CD14-positive monocyte (primary cell): ENCODE measurements at regions not wholly inside any gene's neighbourhood (a gene's known extent, or its start where the extent isn't known, plus 50 kb on each side); places are given as distances from the start of the nearest gene placed in this dataset.

Source experiments
- DNase-seq, 3 donors: peaks; one replicate each; pipeline ENCODE4 v3.0.0-alpha.2; 2011 to 2022
- H2AFZ ChIP-seq: 2 replicates; pipeline ENCODE4 v1.6.0; 2012; ENCODE audit warnings: mild to moderate bottlenecking, low read depth, low read length, inconsistent platforms; ENCODE audit not compliant: insufficient read depth, poor library complexity, severe bottlenecking
- H3K27ac ChIP-seq, 2 donors: 1 replicate in 1 of 2; 2 replicates in 1 of 2; pipeline ENCODE4 v1.5.1; 2012 to 2013; ENCODE audit warnings: low read length in 2 of 2, control low read depth in 1 of 2, inconsistent platforms in 1 of 2, low read depth in 1 of 2, mild to moderate bottlenecking in 1 of 2
- H3K27me3 ChIP-seq, 2 donors: one replicate each; pipeline versions ENCODE4 v1.6.0 to v1.6.1; 2011 to 2013; ENCODE audit warnings: low read length in 2 of 2; ENCODE audit not compliant: control insufficient read depth in 2 of 2, insufficient read depth in 2 of 2
- H3K36me3 ChIP-seq, 2 donors: replicated peaks in 1 of 2; 1 replicate in 1 of 2; 2 replicates in 1 of 2; pipeline versions ENCODE4 v1.5.1 to v1.6.1; 2012 to 2013; ENCODE audit warnings: low read length in 2 of 2, control low read depth in 1 of 2, inconsistent platforms in 1 of 2, mild to moderate bottlenecking in 1 of 2; ENCODE audit not compliant: insufficient read depth in 2 of 2, control insufficient read depth in 1 of 2
- H3K4me1 ChIP-seq, 2 donors: 1 replicate in 1 of 2; 2 replicates in 1 of 2; pipeline versions ENCODE4 v1.5.1 to v1.6.1; 2012 to 2013; ENCODE audit warnings: low read length in 2 of 2, control low read depth in 1 of 2, inconsistent platforms in 1 of 2, mild to moderate bottlenecking in 1 of 2, moderate library complexity in 1 of 2; ENCODE audit not compliant: insufficient read depth in 2 of 2, control insufficient read depth in 1 of 2
- H3K4me2 ChIP-seq: replicated peaks from 2 replicates; pipeline ENCODE3; 2012; ENCODE audit warnings: low read length, moderate library complexity, mild to moderate bottlenecking; ENCODE audit not compliant: poor library complexity, severe bottlenecking; ENCODE audit errors: extremely low read depth
- H3K4me3 ChIP-seq, 3 experiments: fragments of 200-600 bp in 1 of 3; sonication (generic) in 1 of 3; replicated peaks in 1 of 3; 1 replicate in 2 of 3; 2 replicates in 1 of 3; pipeline ENCODE4 v1.5.1; 2011 to 2013; ENCODE audit warnings: low read length in 3 of 3, mild to moderate bottlenecking in 3 of 3, control low read depth in 2 of 3, low read depth in 2 of 3, inconsistent platforms in 1 of 3, moderate library complexity in 1 of 3
- H3K79me2 ChIP-seq: 2 replicates; pipeline ENCODE4 v1.6.0; 2012; ENCODE audit warnings: mild to moderate bottlenecking, control low read depth, inconsistent platforms, low read length, moderate library complexity; ENCODE audit not compliant: insufficient read depth
- H3K9ac ChIP-seq: 2 replicates; pipeline ENCODE4 v1.6.0; 2017; ENCODE audit warnings: low read length, mild to moderate bottlenecking; ENCODE audit not compliant: insufficient read depth, poor library complexity, severe bottlenecking
- H3K9me3 ChIP-seq, 2 donors: replicated peaks in 1 of 2; 1 replicate in 1 of 2; 2 replicates in 1 of 2; pipeline versions ENCODE4 v1.5.1 to v1.6.1; 2012 to 2013; ENCODE audit warnings: low read length in 2 of 2, control low read depth in 1 of 2; ENCODE audit not compliant: control insufficient read depth in 1 of 2, insufficient read depth in 1 of 2
- H4K20me1 ChIP-seq: 2 replicates; pipeline ENCODE4 v1.6.0; 2012; ENCODE audit warnings: mild to moderate bottlenecking, low read length, control low read depth, moderate library complexity; ENCODE audit not compliant: insufficient read depth
- H3K27ac Mint-ChIP-seq, 7 donors: one replicate each; pipeline ENCODE4 v1.8.0; 2020; ENCODE audit warnings: mild to moderate bottlenecking in 7 of 7, mixed read lengths in 7 of 7, moderate library complexity in 6 of 7, inconsistent platforms in 2 of 7
- H3K27me3 Mint-ChIP-seq, 3 donors: one replicate each; pipeline ENCODE4 v1.8.0; 2021 to 2022; ENCODE audit warnings: low read depth in 3 of 3, mild to moderate bottlenecking in 3 of 3, mixed read lengths in 3 of 3, moderate library complexity in 3 of 3, inconsistent platforms in 1 of 3
- H3K36me3 Mint-ChIP-seq, 2 donors: one replicate each; pipeline ENCODE4 v1.8.0; 2020; ENCODE audit warnings: mixed read lengths in 2 of 2, inconsistent platforms in 1 of 2, mild to moderate bottlenecking in 1 of 2
- H3K4me1 Mint-ChIP-seq: one replicate; pipeline ENCODE4 v1.8.0; 2020; ENCODE audit warnings: mild to moderate bottlenecking, mixed read lengths
- H3K4me3 Mint-ChIP-seq, 2 donors: one replicate each; pipeline ENCODE4 v1.8.0; 2020; ENCODE audit warnings: mild to moderate bottlenecking in 2 of 2, mixed read lengths in 2 of 2, moderate library complexity in 1 of 2
- H3K9me3 Mint-ChIP-seq, 7 donors: one replicate each; pipeline ENCODE4 v1.8.0; 2020 to 2022; ENCODE audit warnings: mixed read lengths in 7 of 7, mild to moderate bottlenecking in 6 of 7, moderate library complexity in 6 of 7, inconsistent platforms in 2 of 7
- CTCF ChIP-seq: fragments of 200-600 bp; IDR thresholded peaks from one replicate; pipeline ENCODE4 v1.8.0; 2022; ENCODE audit warnings: antibody characterized with exemption, mild to moderate bottlenecking
- WGBS: methylation state at CpG from one replicate; pipeline ENCODE4 v1.1.5; 2013; ENCODE audit warnings: missing lambda C conversion rate; ENCODE audit not compliant: insufficient coverage; 5-methylcytosine and 5-hydroxymethylcytosine counted together
- intact Hi-C, 2 donors: fragments of 100-400 bp; cut with micrococcal nuclease; formaldehyde crosslinking; loops; one replicate each; pipeline versions ENCODE4 v1.15.0 to v1.15.1; 2023

DNA sequence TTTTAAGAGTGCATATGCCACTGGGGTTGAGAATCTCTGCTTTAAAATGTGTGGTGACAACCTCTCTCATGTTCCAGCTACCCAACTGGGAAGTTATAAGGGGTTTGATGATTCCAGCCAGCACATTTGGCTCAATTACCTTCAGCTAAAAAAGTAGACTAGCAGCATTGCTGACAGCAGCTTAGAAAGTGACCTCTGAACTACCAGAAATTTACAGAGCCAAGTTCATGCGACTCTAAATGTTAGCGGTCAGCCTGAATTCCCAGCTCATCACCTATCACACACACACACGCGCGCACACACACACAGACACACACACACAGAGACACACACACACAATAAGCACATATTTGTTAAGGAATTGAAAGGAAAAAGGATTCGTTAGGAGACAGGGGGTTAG, 377.5 kb downstream of the TMEM167A start:
- no peak overlapping the region for H3K27ac ChIP-seq
- no peaks in the 10 kb centered on the region for H3K9me3 ChIP-seq
- H3K79me2 ChIP-seq: no peaks in the 10 kb centered on the region
- H4K20me1 ChIP-seq: no peaks in the 10 kb centered on the region
- no peak for TF ChIP-seq CTCF
- 100% methylated on average over 1 of the region's 6 CpGs for WGBS
- intact Hi-C loops: no loop called here
- Mint-ChIP-seq H3K36me3 (no peaks in the 10 kb centered on the region), H3K9me3 (peaks cover 0 to 8% (median 0%) of the 10 kb centered on the region in 7 donors), H3K27me3 (peaks cover 0 to 6% (median 3%) of the 10 kb centered on the region in 3 donors), H3K4me1 (peaks cover 4% of the 10 kb centered on the region), H3K27ac (no peak overlapping the region), H3K4me3 (no peak overlapping the region)
- H3K27me3 ChIP-seq: no peaks in the 10 kb centered on the region
- DNase-seq: no peak
- no peak overlapping the region for H3K4me2 ChIP-seq
- H3K4me1 ChIP-seq: no peaks in the 10 kb centered on the region
- H3K4me3 ChIP-seq: no peak overlapping the region
- no peak overlapping the region for H2AFZ ChIP-seq
- no peaks in the 10 kb centered on the region for H3K36me3 ChIP-seq
- H3K9ac ChIP-seq: no peak overlapping the region

DNA sequence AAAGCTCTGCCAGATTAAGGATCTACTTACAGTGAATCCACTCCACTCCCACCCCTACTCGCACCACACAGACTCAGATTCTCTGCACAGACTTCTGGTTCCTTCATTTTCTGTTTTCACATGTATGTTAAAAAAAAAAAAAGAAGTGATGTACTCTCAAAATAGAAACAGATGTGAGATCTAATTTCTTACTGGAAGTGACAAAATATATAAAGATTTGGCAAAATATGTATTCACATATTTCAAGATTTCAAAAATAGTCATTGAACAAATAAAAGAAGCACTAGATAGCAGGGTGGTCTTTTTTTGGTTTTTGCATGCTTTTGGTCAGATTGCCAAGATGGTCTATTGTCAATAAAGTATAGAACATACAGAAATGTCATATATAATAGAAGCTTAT, 379.2 kb downstream of the TMEM167A start:
- H3K9me3 Mint-ChIP-seq: peaks cover 0 to 6% (median 2%) of the 10 kb centered on the region in 7 donors
- intact Hi-C loops: no loop called here
- DNase-seq: no peak
- peaks cover 4% of the 10 kb centered on the region for H3K4me1 Mint-ChIP-seq
- H3K27ac ChIP-seq: no peak overlapping the region
- no peaks in the 10 kb centered on the region for H4K20me1 ChIP-seq
- no peak overlapping the region for H3K9ac ChIP-seq
- H3K36me3 ChIP-seq: no peaks in the 10 kb centered on the region
- no peak for TF ChIP-seq CTCF
- H3K27ac Mint-ChIP-seq: no peak overlapping the region
- no peak overlapping the region for H3K4me3 Mint-ChIP-seq
- peaks cover under 1 to 3% of the 10 kb centered on the region in 2 donors for H3K27me3 ChIP-seq
- H3K4me2 ChIP-seq: no peak overlapping the region
- no peaks in the 10 kb centered on the region for H3K4me1 ChIP-seq
- peaks cover 4 to 9% (median 7%) of the 10 kb centered on the region in 3 donors for H3K27me3 Mint-ChIP-seq
- H3K9me3 ChIP-seq: no peaks in the 10 kb centered on the region
- H3K36me3 Mint-ChIP-seq: no peaks in the 10 kb centered on the region
- no peak overlapping the region for H3K4me3 ChIP-seq
- no CpG with 5 or more reads among the region's 1 CpG for WGBS
- no peaks in the 10 kb centered on the region for H3K79me2 ChIP-seq
- H2AFZ ChIP-seq: no peak overlapping the region
